H1 (cell line): ENCODE measurements at regions not wholly inside any gene's neighbourhood (a gene's known extent, or its start where the extent isn't known, plus 50 kb on each side); places are given as distances from the start of the nearest gene placed in this dataset.

Experiments used
- CTCF ChIA-PET: fragments of 300-600 bp; sonication (Branson Sonifier 250); formaldehyde crosslinking; loops from one replicate; lab custom pipeline; 2021; ENCODE audit not compliant: partially characterized antibody; lab: Charles Lee
- POLR2A ChIA-PET: fragments of 300-600 bp; sonication (Branson Sonifier 250); formaldehyde crosslinking; loops from one replicate; lab custom pipeline; 2021; ENCODE audit warnings: inconsistent platforms; ENCODE audit not compliant: partially characterized antibody; lab: Charles Lee
- DNase-seq, 2 experiments: peaks; one replicate each; pipeline versions ENCODE4 v3.0.0 to v3.0.0-alpha.2; 2010 to 2022; ENCODE audit warnings: low spot score in 2 of 2, low read depth in 1 of 2, mixed read lengths in 1 of 2
- FAIRE-seq: peaks from 2 replicates; lab custom pipeline; 2011; peaks lifted over from hg19 to GRCh38; lab: Jason Lieb, UNC
- H2AFZ ChIP-seq: 2 replicates; pipeline ENCODE4 v1.8.1; 2012; ENCODE audit warnings: low read length, inconsistent platforms
- H2AK5ac ChIP-seq: 2 replicates; pipeline ENCODE4 v1.6.1; 2013; ENCODE audit warnings: low read depth, low read length
- H2BK120ac ChIP-seq: replicated peaks from 2 replicates; pipeline ENCODE3; 2013; ENCODE audit warnings: low read depth, low read length, inconsistent platforms
- H2BK12ac ChIP-seq: 2 replicates; pipeline ENCODE4 v1.6.1; 2013; ENCODE audit warnings: low read depth, low read length
- H2BK15ac ChIP-seq: 2 replicates; pipeline ENCODE4 v1.6.1; 2013; ENCODE audit warnings: low read length
- H2BK20ac ChIP-seq: 2 replicates; pipeline ENCODE4 v1.6.1; 2013; ENCODE audit warnings: low read length
- H2BK5ac ChIP-seq: 2 replicates; pipeline ENCODE4 v1.6.1; 2013; ENCODE audit warnings: low read depth, low read length
- H3K14ac ChIP-seq: 2 replicates; pipeline ENCODE4 v1.6.1; 2013; ENCODE audit warnings: inconsistent platforms; ENCODE audit not compliant: insufficient read length
- H3K18ac ChIP-seq: 2 replicates; pipeline ENCODE4 v1.6.1; 2013; ENCODE audit warnings: low read length; ENCODE audit errors: extremely low read depth
- H3K23ac ChIP-seq: 2 replicates; pipeline ENCODE4 v1.6.1; 2013; ENCODE audit warnings: inconsistent platforms; ENCODE audit not compliant: insufficient read length
- H3K23me2 ChIP-seq: 2 replicates; pipeline ENCODE4 v1.6.1; 2013; ENCODE audit warnings: low read depth, low read length
- H3K27ac ChIP-seq: 2 replicates; pipeline ENCODE4 v1.6.1; 2011; ENCODE audit warnings: low read depth, low read length, inconsistent platforms
- H3K27me3 ChIP-seq, 4 experiments: replicated peaks in 1 of 4; 1 replicate in 1 of 4; 2 replicates in 3 of 4; pipeline versions ENCODE4 v1.6.1 to v1.8.1; 2011 to 2013; ENCODE audit warnings: low read length in 3 of 4, mild to moderate bottlenecking in 3 of 4, inconsistent platforms in 2 of 4, mixed read lengths in 2 of 4, moderate library complexity in 1 of 4; ENCODE audit not compliant: control insufficient read depth in 3 of 4, insufficient read depth in 3 of 4; ENCODE audit errors: extremely low read depth in 1 of 4
- H3K36me3 ChIP-seq, 4 experiments: 2 replicates each; pipeline versions ENCODE4 v1.6.1 to v1.8.1; 2011 to 2013; ENCODE audit warnings: mild to moderate bottlenecking in 4 of 4, low read length in 3 of 4, moderate library complexity in 2 of 4, control low read depth in 1 of 4, inconsistent platforms in 1 of 4; ENCODE audit not compliant: insufficient read depth in 4 of 4, control insufficient read depth in 2 of 4
- H3K4ac ChIP-seq: replicated peaks from 2 replicates; pipeline ENCODE3; 2013; ENCODE audit warnings: low read length, low read depth, mixed read lengths, inconsistent platforms; ENCODE audit not compliant: insufficient read length
- H3K4me1 ChIP-seq, 4 experiments: replicated peaks in 1 of 4; 1 replicate in 1 of 4; 2 replicates in 3 of 4; pipeline versions ENCODE4 v1.6.1 to v1.8.1; 2011 to 2013; ENCODE audit warnings: low read length in 3 of 4, inconsistent platforms in 2 of 4, mixed read lengths in 1 of 4; ENCODE audit not compliant: insufficient read depth in 4 of 4, control insufficient read depth in 3 of 4
- H3K4me2 ChIP-seq, 2 experiments: 2 replicates each; pipeline versions ENCODE4 v1.6.1 to v1.8.1; 2011 to 2013; ENCODE audit warnings: low read depth in 2 of 2, low read length in 2 of 2, control low read depth in 1 of 2, inconsistent platforms in 1 of 2, mild to moderate bottlenecking in 1 of 2; ENCODE audit not compliant: insufficient read depth in 1 of 2
- H3K4me3 ChIP-seq, 4 experiments: fragments of 200-600, 300-600 bp in 1 of 4; sonication (generic), shearing (Covaris generic), sonication (Bioruptor Twin) in 1 of 4; 2 replicates each; pipeline versions ENCODE4 v1.5.1 to v1.8.1; 2011 to 2016; ENCODE audit warnings: low read length in 4 of 4, low read depth in 3 of 4, control low read depth in 2 of 4, inconsistent platforms in 2 of 4, mild to moderate bottlenecking in 2 of 4, mixed read lengths in 1 of 4, moderate library complexity in 1 of 4; ENCODE audit not compliant: insufficient read depth in 2 of 4; ENCODE audit errors: extremely low read depth in 1 of 4
- H3K56ac ChIP-seq: replicated peaks from 2 replicates; pipeline ENCODE3; 2013; ENCODE audit warnings: low read depth, mild to moderate bottlenecking, mixed read lengths, low read length, inconsistent platforms; ENCODE audit not compliant: insufficient read length
- H3K79me1 ChIP-seq: 2 replicates; pipeline ENCODE4 v1.6.1; 2013; ENCODE audit warnings: low read depth, low read length, control low read depth
- H3K79me2 ChIP-seq, 2 experiments: 2 replicates each; pipeline versions ENCODE4 v1.6.1 to v1.8.1; 2012 to 2013; ENCODE audit warnings: low read length in 2 of 2, mild to moderate bottlenecking in 2 of 2, inconsistent platforms in 1 of 2; ENCODE audit not compliant: insufficient read depth in 2 of 2, control insufficient read depth in 1 of 2
- H3K9ac ChIP-seq, 4 experiments: replicated peaks in 1 of 4; 1 replicate in 1 of 4; 2 replicates in 3 of 4; pipeline versions ENCODE4 v1.6.1 to v1.8.1; 2011 to 2013; ENCODE audit warnings: low read depth in 3 of 4, low read length in 3 of 4, control low read depth in 2 of 4, mild to moderate bottlenecking in 2 of 4, moderate library complexity in 2 of 4, inconsistent platforms in 1 of 4; ENCODE audit errors: extremely low read depth in 1 of 4
- H3K9me3 ChIP-seq, 2 experiments: 2 replicates each; pipeline versions ENCODE4 v1.6.1 to v1.8.1; 2012 to 2013; ENCODE audit warnings: mild to moderate bottlenecking in 2 of 2, moderate library complexity in 2 of 2, control low read depth in 1 of 2, inconsistent platforms in 1 of 2, low read depth in 1 of 2, low read length in 1 of 2, mixed read lengths in 1 of 2; ENCODE audit not compliant: insufficient read depth in 2 of 2
- H4K20me1 ChIP-seq, 2 experiments: replicated peaks in 1 of 2; 2 replicates each; pipeline versions ENCODE3 to v1.8.1; 2011 to 2013; ENCODE audit warnings: inconsistent platforms in 2 of 2, low read length in 2 of 2, mild to moderate bottlenecking in 1 of 2; ENCODE audit not compliant: insufficient read depth in 2 of 2, control insufficient read depth in 1 of 2
- H4K5ac ChIP-seq: 2 replicates; pipeline ENCODE4 v1.6.1; 2013; ENCODE audit warnings: low read length, low read depth, mixed read lengths, inconsistent platforms; ENCODE audit not compliant: insufficient read length
- H4K8ac ChIP-seq: 2 replicates; pipeline ENCODE4 v1.8.0; 2013; ENCODE audit warnings: mild to moderate bottlenecking, moderate library complexity, low read length, inconsistent platforms; ENCODE audit not compliant: insufficient read depth; ENCODE audit errors: extremely low read depth
- H4K91ac ChIP-seq: replicated peaks from 2 replicates; pipeline ENCODE3; 2013; ENCODE audit warnings: low read length, mixed read lengths, inconsistent platforms; ENCODE audit not compliant: insufficient read length
- ATF3 ChIP-seq: IDR thresholded peaks from 2 replicates; pipeline ENCODE4 v1.6.1; 2011; ENCODE audit warnings: low read depth, mild to moderate bottlenecking, low read length; ENCODE audit not compliant: insufficient read depth
- BRCA1 ChIP-seq: IDR thresholded peaks from 2 replicates; pipeline ENCODE4 v1.6.1; 2012; ENCODE audit warnings: low read depth, low read length, improper control_type of control experiment
- CBX5 ChIP-seq: fragments of 300-800, 300-1000 bp; sonication (generic); IDR thresholded peaks from 2 replicates; pipeline ENCODE4 v1.7.1; 2016; ENCODE audit warnings: antibody characterized with exemption, low read length, low read depth
- CEBPB ChIP-seq: IDR thresholded peaks from 2 replicates; pipeline ENCODE4 v1.6.1; 2012; ENCODE audit warnings: low read depth, low read length
- CREB1 ChIP-seq: IDR thresholded peaks from 2 replicates; pipeline ENCODE4 v1.6.1; 2012; ENCODE audit warnings: inconsistent platforms
- GTF2F1 ChIP-seq: IDR thresholded peaks from 2 replicates; pipeline ENCODE4 v1.6.1; 2012; ENCODE audit warnings: low read depth, low read length, improper control_type of control experiment, borderline replicate concordance
- HDAC6 ChIP-seq: IDR thresholded peaks from one replicate; pipeline ENCODE4 v1.7.1; 2012; ENCODE audit warnings: low read depth, mild to moderate bottlenecking, inconsistent platforms, low read length, moderate library complexity
- POLR2AphosphoS5 ChIP-seq: IDR thresholded peaks from 2 replicates; pipeline ENCODE4 v1.6.1; 2011; ENCODE audit warnings: low read depth, low read length
- RFX5 ChIP-seq: IDR thresholded peaks from 2 replicates; pipeline ENCODE4 v1.6.1; 2011; ENCODE audit warnings: low read depth, low read length, improper control_type of control experiment, borderline replicate concordance
- RXRA ChIP-seq: IDR thresholded peaks from 2 replicates; pipeline ENCODE4 v1.6.1; 2011; ENCODE audit warnings: low read depth, mild to moderate bottlenecking, low read length, moderate library complexity; ENCODE audit not compliant: insufficient read depth
- SP4 ChIP-seq: IDR thresholded peaks from 2 replicates; pipeline ENCODE4 v1.6.1; 2012; ENCODE audit warnings: low read length, inconsistent platforms
- TCF12 ChIP-seq: IDR thresholded peaks from 2 replicates; pipeline ENCODE4 v1.6.1; 2011; ENCODE audit warnings: low read depth, mild to moderate bottlenecking, low read length
- WGBS, 2 experiments: shearing (Covaris generic) in 1 of 2; methylation state at CpG; one replicate each; pipeline versions ENCODE4 v1.1.6 to v1.1.7; 2013 to 2015; ENCODE audit warnings: low lambda C conversion rate in 2 of 2, mixed read lengths in 2 of 2, inconsistent platforms in 1 of 2, low coverage in 1 of 2, missing lambda C conversion rate in 1 of 2; ENCODE audit not compliant: insufficient replicate concordance in 2 of 2, insufficient coverage in 1 of 2, insufficient read length in 1 of 2; ENCODE audit errors: extremely low coverage in 1 of 2, missing lambda C conversion rate in 1 of 2; 5-methylcytosine and 5-hydroxymethylcytosine counted together
- TF ChIP-seq, protein P1 (sequence below), 3 experiments: IDR thresholded peaks; 1 replicate in 2 of 3; 2 replicates in 1 of 3; pipeline versions ENCODE4 v1.5.1 to v1.6.1; 2011; ENCODE audit warnings: low read length in 3 of 3, mild to moderate bottlenecking in 3 of 3, inconsistent platforms in 2 of 3, low read depth in 1 of 3, moderate library complexity in 1 of 3; ENCODE audit not compliant: insufficient read depth in 1 of 3; ENCODE audit errors: control extremely low read depth in 1 of 3

- no peak overlapping the region for H2AFZ ChIP-seq
- H2BK20ac ChIP-seq, result no peak overlapping the region
- no peak overlapping the region for H3K14ac ChIP-seq
- H3K56ac ChIP-seq, result no peak overlapping the region
- no peaks in the 10 kb centered on the region for H3K36me3 ChIP-seq
- no peak overlapping the region for H3K4me2 ChIP-seq
- H3K4me3 ChIP-seq, result no peak overlapping the region
- no peaks in the 10 kb centered on the region for H3K79me1 ChIP-seq
- 92% methylated on average over 4 of the region's 4 CpGs; no CpG with 5 or more reads in 1 of the 2 experiments for WGBS, 2 experiments
- no peaks in the 10 kb centered on the region for H3K23me2 ChIP-seq
- no peak overlapping the region for H2AK5ac ChIP-seq
- H4K8ac ChIP-seq, result no peak overlapping the region; the same call in 1 of the 2 replicates
- no peak overlapping the region for H4K5ac ChIP-seq
- no peak for FAIRE-seq
- ChIA-PET POLR2A (no interaction called here), CTCF (interaction anchor here (0.9 to 3.7 kb wide), 3 partner anchors 18 to 731 kb away, joined by 3 to 26 read pairs (median 5); no protein-coding TSS in a partner anchor)
- no peaks in the 10 kb centered on the region for H4K20me1 ChIP-seq
- H3K79me2 ChIP-seq, result no peaks in the 10 kb centered on the region
- no peak overlapping the region for H2BK5ac ChIP-seq
- H3K23ac ChIP-seq, result no peak overlapping the region
- no peak overlapping the region for H3K9ac ChIP-seq
- no peak overlapping the region for H4K91ac ChIP-seq
- DNase-seq, result no peak
- H3K4ac ChIP-seq, result no peak overlapping the region
- no peak overlapping the region for H2BK15ac ChIP-seq
- peaks cover 0 to 14% of the 10 kb centered on the region in 2 experiments; a peak in 2 of 4 replicates for H3K9me3 ChIP-seq
- H3K18ac ChIP-seq, result no peak overlapping the region
- no peak overlapping the region for H2BK12ac ChIP-seq
- H3K27ac ChIP-seq, result no peak overlapping the region
- peaks cover 0 to 7% (median 0%) of the 10 kb centered on the region in 4 experiments; a peak in 2 of 7 replicates for H3K4me1 ChIP-seq
- no peak overlapping the region for H2BK120ac ChIP-seq
- H3K27me3 ChIP-seq, result no peaks in the 10 kb centered on the region
- TF ChIP-seq RXRA, result no peak
- TF ChIP-seq SP4, result no peak
- no peak for TF ChIP-seq ATF3
- no peak for TF ChIP-seq CBX5
- no peak for TF ChIP-seq CREB1
- TF ChIP-seq TCF12, result no peak
- TF ChIP-seq HDAC6, result no peak
- no peak for TF ChIP-seq GTF2F1
- TF ChIP-seq POLR2AphosphoS5, result no peak
- no peak for TF ChIP-seq BRCA1
- TF ChIP-seq, protein P1, sequence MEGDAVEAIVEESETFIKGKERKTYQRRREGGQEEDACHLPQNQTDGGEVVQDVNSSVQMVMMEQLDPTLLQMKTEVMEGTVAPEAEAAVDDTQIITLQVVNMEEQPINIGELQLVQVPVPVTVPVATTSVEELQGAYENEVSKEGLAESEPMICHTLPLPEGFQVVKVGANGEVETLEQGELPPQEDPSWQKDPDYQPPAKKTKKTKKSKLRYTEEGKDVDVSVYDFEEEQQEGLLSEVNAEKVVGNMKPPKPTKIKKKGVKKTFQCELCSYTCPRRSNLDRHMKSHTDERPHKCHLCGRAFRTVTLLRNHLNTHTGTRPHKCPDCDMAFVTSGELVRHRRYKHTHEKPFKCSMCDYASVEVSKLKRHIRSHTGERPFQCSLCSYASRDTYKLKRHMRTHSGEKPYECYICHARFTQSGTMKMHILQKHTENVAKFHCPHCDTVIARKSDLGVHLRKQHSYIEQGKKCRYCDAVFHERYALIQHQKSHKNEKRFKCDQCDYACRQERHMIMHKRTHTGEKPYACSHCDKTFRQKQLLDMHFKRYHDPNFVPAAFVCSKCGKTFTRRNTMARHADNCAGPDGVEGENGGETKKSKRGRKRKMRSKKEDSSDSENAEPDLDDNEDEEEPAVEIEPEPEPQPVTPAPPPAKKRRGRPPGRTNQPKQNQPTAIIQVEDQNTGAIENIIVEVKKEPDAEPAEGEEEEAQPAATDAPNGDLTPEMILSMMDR (IDR thresholded peaks at IDR 0.05; ENCODE audit: control extremely low read depth in 1 of 3, insufficient read depth in 1 of 3, low read depth in 1 of 3, low read length in 3 of 3), result no peak
- TF ChIP-seq RFX5, result no peak
- TF ChIP-seq CEBPB, result no peak
These were observed 70.0 kb upstream of the FAT3 start for GRCh38 chr11:92154611-92155010.
